GM21723 (cell line): ENCODE measurements at regions not wholly inside any gene's neighbourhood (a gene's known extent, or its start where the extent isn't known, plus 50 kb on each side); places are given as distances from the start of the nearest gene placed in this dataset.

Experiments
- ATAC-seq: cut with Tn5 transposase; IDR thresholded peaks from one replicate; pipeline ENCODE4 v1.9.1; 2021; ENCODE audit warnings: mild to moderate bottlenecking, moderate library complexity; ENCODE audit not compliant: unreplicated experiment

GRCh38 chr3:99458013-99458412, 180.4 kb upstream of the COL8A1 start:
- ATAC-seq = peak; percentile 63

GRCh38 chr3:99442599-99442998, 195.8 kb upstream of the COL8A1 start:
- ATAC-seq = no peak

GRCh38 chr3:99439892-99440291, 198.5 kb upstream of the COL8A1 start:
- ATAC-seq = no peak

GRCh38 chr3:99434190-99434589, 204.2 kb upstream of the COL8A1 start:
- no peak for ATAC-seq

GRCh38 chr3:99430348-99431134, 207.9 kb upstream of the COL8A1 start:
- ATAC-seq = peak; percentile 66

GRCh38 chr3:99429502-99429901, 208.9 kb upstream of the COL8A1 start:
- no peak for ATAC-seq

GRCh38 chr3:99425930-99426329, 212.5 kb upstream of the COL8A1 start:
- no peak for ATAC-seq

GRCh38 chr3:99419116-99419515, 219.3 kb upstream of the COL8A1 start:
- ATAC-seq = peak; percentile 43

- peak; percentile 82 for ATAC-seq
Measured at GRCh38 chr3:99418709-99419108, 219.7 kb upstream of the COL8A1 start.

GRCh38 chr3:99418209-99418635, 220.2 kb upstream of the COL8A1 start:
- ATAC-seq = peak; percentile 62

- no peak for ATAC-seq
Measured at GRCh38 chr3:99413504-99413903, 224.9 kb upstream of the COL8A1 start.

GRCh38 chr3:99410789-99411311, 227.5 kb upstream of the COL8A1 start:
- peak; percentile 42 for ATAC-seq

GRCh38 chr3:99409961-99410360, 228.4 kb upstream of the COL8A1 start:
- no peak for ATAC-seq

GRCh38 chr3:99407257-99407656, 231.1 kb upstream of the COL8A1 start:
- peak; percentile 59 for ATAC-seq

GRCh38 chr3:99402755-99403154, 235.6 kb upstream of the COL8A1 start:
- no peak for ATAC-seq

GRCh38 chr3:99400352-99400751, 238.0 kb upstream of the COL8A1 start:
- no peak for ATAC-seq

- ATAC-seq = no peak
Measured at GRCh38 chr3:99396651-99397275, 241.6 kb upstream of the COL8A1 start.

- ATAC-seq = no peak
Measured at GRCh38 chr3:99394831-99395778, 243.3 kb upstream of the COL8A1 start.

- ATAC-seq = no peak
Measured at GRCh38 chr3:99393961-99394360, 244.4 kb upstream of the COL8A1 start.

GRCh38 chr3:99388780-99389179, 249.6 kb upstream of the COL8A1 start:
- no peak for ATAC-seq

GRCh38 chr3:99384596-99384995, 253.8 kb upstream of the COL8A1 start:
- no peak for ATAC-seq
